Loucy (cell line): ENCODE measurements at regions not wholly inside any gene's neighbourhood (a gene's known extent, or its start where the extent isn't known, plus 50 kb on each side); places are given as distances from the start of the nearest gene placed in this dataset.

ENCODE experiments used
- CTCF ChIP-seq: fragments of 200-600 bp; sonication (generic); conservative IDR thresholded peaks from 2 replicates; pipeline ENCODE4 v1.5.1; 2014; ENCODE audit warnings: mild to moderate bottlenecking, antibody characterized with exemption, low read length
- EZH2phosphoT487 ChIP-seq: fragments of 200-600 bp; IDR thresholded peaks from 2 replicates; pipeline ENCODE4 v1.6.1; 2018; ENCODE audit warnings: antibody characterized with exemption, mild to moderate bottlenecking, moderate library complexity, borderline replicate concordance

- TF ChIP-seq CTCF = no peak
- TF ChIP-seq EZH2phosphoT487 = no peak
Observed at GRCh38 chr16:58855291-58855863, 121.3 kb upstream of the GOT2 start.
